ENCODE measurements at regions not wholly inside any gene's neighbourhood (a gene's known extent, or its start where the extent isn't known, plus 50 kb on each side); places are given as distances from the start of the nearest gene placed in this dataset.

GRCh38 chr5:74426506-74426905 is 214.0 kb downstream of the ENC1 start:
- intact Hi-C loops (cut with DNase I, micrococcal nuclease), result no loop called here
- ATAC-seq (no peak), DNase-seq (no peak)
- TF ChIP-seq, protein P1, sequence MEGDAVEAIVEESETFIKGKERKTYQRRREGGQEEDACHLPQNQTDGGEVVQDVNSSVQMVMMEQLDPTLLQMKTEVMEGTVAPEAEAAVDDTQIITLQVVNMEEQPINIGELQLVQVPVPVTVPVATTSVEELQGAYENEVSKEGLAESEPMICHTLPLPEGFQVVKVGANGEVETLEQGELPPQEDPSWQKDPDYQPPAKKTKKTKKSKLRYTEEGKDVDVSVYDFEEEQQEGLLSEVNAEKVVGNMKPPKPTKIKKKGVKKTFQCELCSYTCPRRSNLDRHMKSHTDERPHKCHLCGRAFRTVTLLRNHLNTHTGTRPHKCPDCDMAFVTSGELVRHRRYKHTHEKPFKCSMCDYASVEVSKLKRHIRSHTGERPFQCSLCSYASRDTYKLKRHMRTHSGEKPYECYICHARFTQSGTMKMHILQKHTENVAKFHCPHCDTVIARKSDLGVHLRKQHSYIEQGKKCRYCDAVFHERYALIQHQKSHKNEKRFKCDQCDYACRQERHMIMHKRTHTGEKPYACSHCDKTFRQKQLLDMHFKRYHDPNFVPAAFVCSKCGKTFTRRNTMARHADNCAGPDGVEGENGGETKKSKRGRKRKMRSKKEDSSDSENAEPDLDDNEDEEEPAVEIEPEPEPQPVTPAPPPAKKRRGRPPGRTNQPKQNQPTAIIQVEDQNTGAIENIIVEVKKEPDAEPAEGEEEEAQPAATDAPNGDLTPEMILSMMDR (IDR thresholded peaks at IDR 0.05), result no peak
- Histone ChIP-seq H3K36me3 (ENCODE audit: low read depth) (no peaks in the 10 kb centered on the region), H3K9me3 (no peaks in the 10 kb centered on the region), H3K4me1 (ENCODE audit: low read depth) (no peaks in the 10 kb centered on the region), H3K4me3 (no peak overlapping the region)

GRCh38 chr5:74424162-74424868 is 216.2 kb downstream of the ENC1 start:
- H3K36me3 ChIP-seq (ENCODE audit: low read depth), result no peaks in the 10 kb centered on the region
- H3K4me1 ChIP-seq (ENCODE audit: low read depth), result no peaks in the 10 kb centered on the region
- TF ChIP-seq, protein P1 (IDR thresholded peaks at IDR 0.05), result no peak
- no peaks in the 10 kb centered on the region for H3K9me3 ChIP-seq
- no peak for ATAC-seq
- no peak for DNase-seq
- no peak overlapping the region for H3K4me3 ChIP-seq
- intact Hi-C loops (cut with DNase I, micrococcal nuclease), result no loop called here

DNA sequence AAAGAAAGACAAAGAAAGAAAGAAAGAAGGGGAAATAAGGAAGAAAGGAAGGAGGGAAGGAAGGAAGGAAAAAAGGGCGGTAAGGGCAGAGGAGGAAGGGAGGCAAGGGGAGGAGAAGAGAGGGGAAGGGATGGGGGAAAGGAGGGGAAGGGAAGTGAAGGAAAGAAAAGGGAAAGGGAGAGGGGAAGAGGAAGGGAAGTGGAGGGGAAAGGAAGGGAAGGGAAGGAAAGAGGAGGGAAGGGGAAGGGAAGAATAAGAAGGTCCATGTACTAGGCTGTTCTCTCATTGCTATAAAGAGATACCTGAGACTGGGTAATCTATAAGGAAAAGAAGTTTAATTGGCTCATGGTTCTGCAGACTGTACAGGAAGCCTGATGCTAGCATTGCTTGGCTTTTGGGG is 217.1 kb downstream of the ENC1 start:
- DNase-seq (no peak), ATAC-seq (no peak)
- intact Hi-C loops (cut with DNase I, micrococcal nuclease), result no loop called here
- no peaks in the 10 kb centered on the region for H3K9me3 ChIP-seq
- no peaks in the 10 kb centered on the region for H3K36me3 ChIP-seq (ENCODE audit: low read depth)
- H3K4me1 ChIP-seq (ENCODE audit: low read depth), result no peaks in the 10 kb centered on the region
- TF ChIP-seq, protein P1 (IDR thresholded peaks at IDR 0.05), result no peak
- H3K4me3 ChIP-seq, result no peak overlapping the region

DNA sequence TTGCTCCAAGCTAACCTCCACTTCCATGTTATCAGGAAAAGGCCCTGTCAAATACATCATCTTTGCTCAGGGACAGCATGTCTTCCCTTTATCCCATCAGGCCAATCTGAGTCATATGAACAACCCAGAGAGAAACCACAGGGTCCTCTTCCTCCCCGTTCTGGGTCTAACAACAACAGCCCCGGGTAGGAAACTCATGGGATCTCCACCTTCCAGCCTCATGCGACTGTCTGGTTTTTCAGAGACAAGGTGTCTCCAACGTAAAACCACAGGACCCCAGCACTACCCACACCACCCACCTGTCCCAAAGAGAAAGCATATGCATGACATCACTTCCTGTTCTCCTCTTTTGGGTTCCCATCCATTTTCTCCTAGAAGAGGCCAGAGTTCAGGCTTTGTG is 217.9 kb downstream of the ENC1 start:
- intact Hi-C loops (cut with DNase I, micrococcal nuclease), result no loop called here
- H3K4me1 ChIP-seq (ENCODE audit: low read depth), result no peaks in the 10 kb centered on the region
- TF ChIP-seq, protein P1 (IDR thresholded peaks at IDR 0.05), result no peak
- ATAC-seq (no peak), DNase-seq (no peak)
- no peak overlapping the region for H3K4me3 ChIP-seq
- no peaks in the 10 kb centered on the region for H3K9me3 ChIP-seq
- no peaks in the 10 kb centered on the region for H3K36me3 ChIP-seq (ENCODE audit: low read depth)

- H3K4me3 ChIP-seq, result no peak overlapping the region
- H3K9me3 ChIP-seq, result no peaks in the 10 kb centered on the region
- TF ChIP-seq, protein P1 (IDR thresholded peaks at IDR 0.05), result no peak
- H3K36me3 ChIP-seq (ENCODE audit: low read depth), result no peaks in the 10 kb centered on the region
- no peak for ATAC-seq
- no peak for DNase-seq
- intact Hi-C loops (cut with DNase I, micrococcal nuclease), result no loop called here
- H3K4me1 ChIP-seq (ENCODE audit: low read depth), result no peaks in the 10 kb centered on the region
Measured at GRCh38 chr5:74422030-74422429, 218.5 kb downstream of the ENC1 start.

GRCh38 chr5:74421377-74421776 is 219.2 kb downstream of the ENC1 start:
- TF ChIP-seq, protein P1 (IDR thresholded peaks at IDR 0.05), result no peak
- H3K4me1 ChIP-seq (ENCODE audit: low read depth), result no peaks in the 10 kb centered on the region
- intact Hi-C loops (cut with DNase I, micrococcal nuclease), result no loop called here
- H3K36me3 ChIP-seq (ENCODE audit: low read depth), result no peaks in the 10 kb centered on the region
- ATAC-seq, result no peak
- H3K9me3 ChIP-seq, result no peaks in the 10 kb centered on the region
- no peak overlapping the region for H3K4me3 ChIP-seq
- DNase-seq, result no peak
